CD4-positive, alpha-beta T cell treated with Interferon alpha-2 for 1 hour (primary cell): ENCODE measurements at regions not wholly inside any gene's neighbourhood (a gene's known extent, or its start where the extent isn't known, plus 50 kb on each side); places are given as distances from the start of the nearest gene placed in this dataset.
"Not testable (repeated sequence)": the region's sequence is repeated elsewhere in the genome, so short reads cannot be mapped to it uniquely, and the experiment has no call there.

Experiments used
- DNase-seq, 2 donors: peaks; one replicate each; pipeline ENCODE4 v3.0.0-alpha.2; 2020 to 2022

DNA sequence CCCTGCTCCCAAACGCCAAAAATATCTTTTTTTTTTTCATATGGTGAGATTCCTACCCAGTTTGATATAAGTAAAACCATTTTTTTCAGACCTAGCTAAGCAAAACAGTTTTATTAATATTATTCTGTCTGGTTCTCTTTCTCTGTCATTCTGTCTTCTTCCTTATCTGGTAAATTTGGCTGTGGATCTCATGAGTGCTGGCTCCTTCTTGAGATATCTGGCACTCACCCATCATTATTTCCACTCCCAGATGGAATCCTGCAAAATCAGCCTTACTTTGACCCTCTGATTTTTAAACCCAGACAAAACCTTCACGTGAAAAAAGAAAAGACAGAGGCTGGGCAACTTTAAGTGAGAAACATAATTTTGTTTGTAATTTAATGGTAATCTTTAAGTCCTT is 373.6 kb downstream of the NYAP2 start:
- no peak for DNase-seq

GRCh38 chr2:225771701-225772100 is 372.2 kb downstream of the NYAP2 start:
- DNase-seq = no peak

DNA sequence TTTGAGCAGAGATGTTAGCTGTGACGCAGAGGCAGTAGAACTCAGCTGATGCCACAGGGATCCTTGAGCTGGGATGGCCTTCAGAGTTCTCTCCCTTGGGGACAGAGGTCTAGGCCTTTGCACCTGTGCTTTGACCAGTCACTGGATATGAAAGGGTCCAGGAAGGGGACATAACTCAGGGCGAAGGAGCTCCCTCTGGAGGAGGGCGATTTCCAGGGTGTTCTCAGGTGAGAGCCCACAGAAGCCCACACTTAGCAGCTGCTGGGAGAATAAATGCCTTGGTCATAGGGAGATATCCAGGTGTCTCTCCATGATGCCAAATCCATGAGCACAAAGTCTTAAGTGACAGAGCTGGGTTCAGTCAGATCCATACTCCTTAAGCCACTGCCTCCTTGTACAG is 369.2 kb downstream of the NYAP2 start:
- DNase-seq = no peak

DNA sequence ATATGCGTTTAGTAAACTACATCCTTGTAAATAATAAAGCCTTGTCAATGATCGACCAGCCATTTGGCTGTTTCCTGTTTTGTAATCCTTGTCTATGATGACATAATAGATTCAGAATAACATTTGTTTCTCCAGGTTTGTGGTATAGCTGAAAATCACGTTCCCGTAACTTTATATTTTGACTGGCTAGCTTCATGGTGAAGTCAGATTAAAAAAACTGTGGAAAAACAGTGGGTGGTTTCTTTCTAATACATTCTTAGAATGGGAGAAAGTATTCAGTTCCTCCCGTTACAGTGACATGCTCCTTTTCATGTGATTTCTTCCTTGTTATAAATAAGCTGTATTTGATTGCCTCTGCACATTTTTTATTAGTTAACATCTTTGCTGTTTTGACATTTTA is 366.9 kb downstream of the NYAP2 start:
- DNase-seq = no peak

GRCh38 chr2:225765820-225766219 is 366.3 kb downstream of the NYAP2 start:
- no peak for DNase-seq

DNA sequence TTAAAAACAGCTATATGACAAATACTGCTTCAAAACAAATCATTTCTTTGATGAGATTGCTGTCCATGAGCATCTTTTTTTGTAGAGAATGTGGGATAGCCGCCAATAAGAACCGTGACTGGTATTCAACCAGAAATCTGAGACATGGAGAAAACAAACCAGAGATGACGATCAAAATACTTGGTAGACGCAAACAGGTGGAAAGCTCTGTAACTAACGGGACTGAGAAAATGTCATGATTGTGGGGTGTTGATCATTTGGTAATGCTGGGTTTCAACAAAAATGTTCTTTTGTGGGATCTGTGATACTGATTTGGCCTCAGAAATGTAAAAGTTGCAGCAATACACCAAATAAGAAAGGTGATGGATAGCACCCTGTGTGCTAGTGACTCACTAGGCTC is 364.8 kb downstream of the NYAP2 start:
- DNase-seq = no peak

DNA sequence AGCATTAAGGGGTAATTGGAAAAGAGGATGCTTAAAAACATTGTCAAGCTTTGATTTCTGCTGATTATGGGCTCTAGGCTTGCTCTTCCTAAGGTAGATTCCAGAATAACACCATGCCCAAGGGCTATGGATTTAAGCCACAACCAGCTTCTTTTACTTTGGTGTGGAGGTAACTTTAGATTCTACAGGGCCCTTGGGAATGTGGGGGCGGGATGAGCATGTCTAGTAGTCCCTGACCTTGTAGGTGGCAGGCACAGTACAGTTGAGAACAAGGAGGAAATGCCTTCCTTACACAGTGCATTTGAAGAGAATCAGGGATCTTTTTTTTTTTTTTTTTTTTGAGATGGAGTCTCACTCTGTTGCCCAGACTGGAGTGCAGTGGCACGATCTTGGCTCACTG is 364.2 kb downstream of the NYAP2 start:
- no peak for DNase-seq

- no peak for DNase-seq
Observed at GRCh38 chr2:225761396-225761795, 361.9 kb downstream of the NYAP2 start.

DNA sequence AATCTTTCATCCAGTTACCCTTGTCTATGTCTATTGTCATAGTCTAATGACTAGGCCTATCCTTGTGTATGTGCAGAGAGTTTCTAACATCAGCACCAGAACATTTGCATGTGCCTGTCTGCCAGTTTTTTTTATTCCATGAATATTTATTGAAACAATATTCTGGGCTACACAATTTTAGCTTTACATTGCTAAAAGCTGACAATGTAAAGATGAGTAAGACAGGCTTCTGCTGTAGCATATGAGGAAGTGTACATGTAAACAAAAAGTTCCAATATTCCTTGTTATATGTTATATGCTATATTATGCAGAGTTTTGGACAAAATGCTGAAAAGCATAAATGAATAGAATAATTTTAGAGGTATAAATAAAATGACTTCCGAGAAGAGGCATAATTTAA is 357.7 kb downstream of the NYAP2 start:
- DNase-seq = no peak

DNA sequence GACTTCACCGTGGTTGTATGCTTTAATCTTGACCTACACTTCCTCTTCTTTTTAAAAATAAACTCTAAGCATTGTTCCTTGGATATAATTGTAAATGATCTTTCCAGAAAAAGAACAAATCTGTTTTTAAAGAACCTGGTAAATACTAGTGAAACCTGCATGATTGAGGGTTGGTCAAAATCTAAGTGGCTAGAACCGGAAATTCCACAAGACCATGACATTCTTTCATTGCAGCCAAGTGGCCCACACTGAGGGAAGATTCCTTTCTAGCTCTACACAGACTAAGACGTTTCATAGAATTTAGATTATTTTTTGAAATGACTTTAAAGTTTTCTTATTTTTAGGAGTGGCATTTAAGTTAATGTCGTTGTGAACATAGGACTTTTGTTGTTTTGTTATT is 356.7 kb downstream of the NYAP2 start:
- no peak for DNase-seq

DNA sequence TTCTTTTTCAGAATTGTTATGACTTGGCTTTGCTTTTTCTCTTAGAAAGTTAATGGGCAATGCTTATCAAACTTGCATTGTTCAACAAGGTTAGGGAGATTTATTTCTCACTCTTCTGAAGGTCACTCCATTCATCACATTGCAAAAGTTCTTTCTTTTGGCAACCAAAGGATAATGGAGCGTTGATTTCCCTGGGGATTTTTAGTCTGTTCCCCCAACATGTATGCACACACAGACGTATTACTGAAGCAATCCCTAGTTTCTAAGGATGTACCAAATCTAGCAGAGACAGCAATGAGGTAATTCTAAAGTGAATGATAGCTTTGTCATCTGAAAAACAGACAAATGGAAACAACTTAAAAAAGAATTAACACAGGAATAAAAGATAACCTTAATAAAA is 349.1 kb downstream of the NYAP2 start:
- no peak for DNase-seq

GRCh38 chr2:225743996-225744395 is 344.5 kb downstream of the NYAP2 start:
- DNase-seq = not testable (repeated sequence)

GRCh38 chr2:225742487-225742886 is 343.0 kb downstream of the NYAP2 start:
- no peak for DNase-seq

DNA sequence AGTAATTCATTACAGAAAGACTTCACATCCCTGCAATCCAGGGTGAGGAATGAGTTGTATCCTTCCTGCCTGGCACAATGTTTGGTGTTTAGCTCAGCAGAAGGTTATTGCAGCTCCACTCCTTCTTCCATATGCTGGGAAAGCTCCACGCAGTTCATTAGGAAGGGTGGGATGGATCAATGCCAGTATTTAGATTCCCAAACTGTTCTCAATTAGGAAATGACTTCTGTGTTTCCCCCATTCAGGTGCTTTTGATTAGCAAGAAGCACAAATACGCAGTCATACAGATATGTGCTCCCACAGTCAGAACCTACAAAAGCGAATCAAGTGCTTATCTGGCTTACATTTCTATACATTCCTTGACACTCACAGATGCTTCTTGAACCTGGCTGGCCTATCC is 340.6 kb downstream of the NYAP2 start:
- no peak for DNase-seq

- DNase-seq = no peak
Observed at GRCh38 chr2:225739328-225739727, 339.8 kb downstream of the NYAP2 start.

GRCh38 chr2:225738735-225739134 is 339.2 kb downstream of the NYAP2 start:
- no peak for DNase-seq

DNA sequence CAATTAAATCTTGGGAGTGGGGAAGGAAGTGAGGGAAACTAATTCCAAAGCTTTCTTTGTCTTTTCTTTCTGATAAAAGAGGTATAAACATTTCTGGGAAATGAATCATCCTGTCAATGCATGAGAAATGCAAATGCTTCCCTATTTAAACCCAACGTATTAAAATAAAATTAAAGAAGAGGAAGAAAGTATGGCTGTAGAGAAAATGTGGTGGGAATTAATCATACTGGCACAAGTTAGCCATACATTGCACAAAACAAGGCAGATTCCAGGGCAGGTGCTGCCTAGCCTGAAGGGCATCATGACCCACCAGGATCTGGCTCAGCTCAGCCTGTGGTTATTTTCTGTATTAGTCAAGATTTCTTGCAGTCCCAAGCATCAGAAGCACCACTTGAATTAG is 338.0 kb downstream of the NYAP2 start:
- DNase-seq = no peak

GRCh38 chr2:225735844-225736243 is 336.3 kb downstream of the NYAP2 start:
- DNase-seq = no peak

- DNase-seq = no peak
Observed at GRCh38 chr2:225725726-225726125, 326.2 kb downstream of the NYAP2 start.
